ENCODE measurements at regions not wholly inside any gene's neighbourhood (a gene's known extent, or its start where the extent isn't known, plus 50 kb on each side); places are given as distances from the start of the nearest gene placed in this dataset.

DNA sequence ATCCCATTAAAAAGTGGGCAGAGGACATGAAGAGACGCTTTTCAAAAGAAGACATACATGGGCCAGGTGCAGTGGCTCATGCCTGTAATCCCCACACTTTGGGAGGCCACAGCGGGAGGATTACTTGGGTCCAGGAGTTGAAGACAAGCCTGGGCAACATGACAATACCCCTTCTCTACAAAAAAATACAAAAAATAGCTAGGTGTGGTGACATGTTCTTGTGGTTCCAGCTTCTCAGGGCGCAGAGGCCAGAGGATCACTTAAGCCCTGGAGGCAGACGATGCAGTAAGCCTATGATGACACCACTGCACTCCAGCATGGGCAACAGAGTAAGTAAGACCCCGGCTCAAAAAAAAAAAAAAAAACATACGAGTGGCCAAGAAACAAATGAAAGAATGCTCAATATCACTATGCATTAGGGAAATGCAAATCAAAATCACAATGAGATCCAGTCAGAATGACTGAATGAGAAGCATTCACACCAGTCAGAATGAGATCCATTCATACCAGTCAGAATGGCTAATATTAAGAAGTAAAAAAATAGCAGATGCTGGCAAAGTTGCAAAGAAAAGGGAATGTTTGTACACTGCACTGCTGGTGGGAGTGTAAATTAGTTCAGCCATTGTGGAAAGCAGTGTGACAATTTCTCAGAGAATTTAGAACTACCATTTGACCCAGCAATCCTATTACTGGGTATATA, 550.2 kb upstream of the SLC39A10 start:
- Mint-ChIP-seq H3K9me3 (ENCODE audit: unreplicated experiment) (no peaks in the 10 kb centered on the region), H3K4me3 (ENCODE audit: unreplicated experiment) (no peak overlapping the region), H3K36me3 (ENCODE audit: insufficient read depth, unreplicated experiment) (no peaks in the 10 kb centered on the region), H3K27ac (ENCODE audit: unreplicated experiment) (no peak overlapping the region), H3K4me1 (ENCODE audit: low read depth, unreplicated experiment) (no peaks in the 10 kb centered on the region), H3K27me3 (ENCODE audit: insufficient read depth, unreplicated experiment) (no peaks in the 10 kb centered on the region)
- TF ChIP-seq, protein P1, sequence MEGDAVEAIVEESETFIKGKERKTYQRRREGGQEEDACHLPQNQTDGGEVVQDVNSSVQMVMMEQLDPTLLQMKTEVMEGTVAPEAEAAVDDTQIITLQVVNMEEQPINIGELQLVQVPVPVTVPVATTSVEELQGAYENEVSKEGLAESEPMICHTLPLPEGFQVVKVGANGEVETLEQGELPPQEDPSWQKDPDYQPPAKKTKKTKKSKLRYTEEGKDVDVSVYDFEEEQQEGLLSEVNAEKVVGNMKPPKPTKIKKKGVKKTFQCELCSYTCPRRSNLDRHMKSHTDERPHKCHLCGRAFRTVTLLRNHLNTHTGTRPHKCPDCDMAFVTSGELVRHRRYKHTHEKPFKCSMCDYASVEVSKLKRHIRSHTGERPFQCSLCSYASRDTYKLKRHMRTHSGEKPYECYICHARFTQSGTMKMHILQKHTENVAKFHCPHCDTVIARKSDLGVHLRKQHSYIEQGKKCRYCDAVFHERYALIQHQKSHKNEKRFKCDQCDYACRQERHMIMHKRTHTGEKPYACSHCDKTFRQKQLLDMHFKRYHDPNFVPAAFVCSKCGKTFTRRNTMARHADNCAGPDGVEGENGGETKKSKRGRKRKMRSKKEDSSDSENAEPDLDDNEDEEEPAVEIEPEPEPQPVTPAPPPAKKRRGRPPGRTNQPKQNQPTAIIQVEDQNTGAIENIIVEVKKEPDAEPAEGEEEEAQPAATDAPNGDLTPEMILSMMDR (IDR thresholded peaks at IDR 0.05; ENCODE audit: insufficient read depth in 1 of 2, low read depth in 1 of 2, low read length in 1 of 2, severe bottlenecking in 1 of 2, unreplicated experiment in 1 of 2): no peak
- ChIA-PET POLR2A (no interaction called here), CTCF (no interaction called here)
- intact Hi-C loops (cut with micrococcal nuclease; ENCODE audit: unreplicated experiment): no loop called here
- no peaks in the 10 kb centered on the region for H3K9me3 ChIP-seq
- H3K36me3 ChIP-seq (ENCODE audit: control insufficient read depth, insufficient read depth, low read length): no peaks in the 10 kb centered on the region
- H3K4me3 ChIP-seq (ENCODE audit: low read depth, low read length): no peak overlapping the region
- DNase-seq: no peak
- H3K27me3 ChIP-seq (replicated peaks; ENCODE audit: control insufficient read depth, insufficient read depth, low read length): no peaks in the 10 kb centered on the region
- no TSS peak for BruUV-seq (replicated peaks)
- H3K4me1 ChIP-seq: no peaks in the 10 kb centered on the region

DNA sequence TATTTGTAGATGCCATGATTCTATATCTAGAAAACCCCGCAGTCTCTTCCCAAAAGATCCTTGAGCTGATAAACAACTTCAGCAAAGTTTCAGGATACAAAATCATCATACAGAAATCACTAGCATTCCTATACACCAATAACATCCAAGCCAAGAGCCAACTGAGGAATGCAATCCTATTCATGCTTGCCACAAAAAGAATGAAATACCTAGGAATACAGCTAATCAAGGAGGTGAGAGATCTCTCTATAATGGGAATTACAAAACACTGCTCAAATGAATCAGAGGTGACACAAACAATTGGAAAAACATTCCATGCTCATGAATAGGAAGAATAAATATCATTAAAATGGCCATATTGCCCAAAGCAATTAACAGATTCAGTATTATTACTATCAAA, 551.4 kb upstream of the SLC39A10 start:
- POLR2A ChIA-PET: no interaction called here
- Mint-ChIP-seq H3K27ac (ENCODE audit: unreplicated experiment) (no peak overlapping the region), H3K36me3 (ENCODE audit: insufficient read depth, unreplicated experiment) (no peaks in the 10 kb centered on the region), H3K4me1 (ENCODE audit: low read depth, unreplicated experiment) (no peaks in the 10 kb centered on the region), H3K4me3 (ENCODE audit: unreplicated experiment) (no peak overlapping the region), H3K27me3 (ENCODE audit: insufficient read depth, unreplicated experiment) (no peaks in the 10 kb centered on the region), H3K9me3 (ENCODE audit: unreplicated experiment) (no peaks in the 10 kb centered on the region)
- DNase-seq: no peak
- H3K36me3 ChIP-seq (ENCODE audit: control insufficient read depth, insufficient read depth, low read length): no peaks in the 10 kb centered on the region
- H3K27me3 ChIP-seq (replicated peaks; ENCODE audit: control insufficient read depth, insufficient read depth, low read length): no peaks in the 10 kb centered on the region
- no peaks in the 10 kb centered on the region for H3K9me3 ChIP-seq
- CTCF ChIA-PET: no interaction called here
- no peak overlapping the region for H3K4me3 ChIP-seq (ENCODE audit: low read depth, low read length)
- no TSS peak for BruUV-seq (replicated peaks)
- intact Hi-C loops (cut with micrococcal nuclease; ENCODE audit: unreplicated experiment): no loop called here
- TF ChIP-seq, protein P1 (IDR thresholded peaks at IDR 0.05; ENCODE audit: insufficient read depth in 1 of 2, low read depth in 1 of 2, low read length in 1 of 2, severe bottlenecking in 1 of 2, unreplicated experiment in 1 of 2): no peak
- no peaks in the 10 kb centered on the region for H3K4me1 ChIP-seq

DNA sequence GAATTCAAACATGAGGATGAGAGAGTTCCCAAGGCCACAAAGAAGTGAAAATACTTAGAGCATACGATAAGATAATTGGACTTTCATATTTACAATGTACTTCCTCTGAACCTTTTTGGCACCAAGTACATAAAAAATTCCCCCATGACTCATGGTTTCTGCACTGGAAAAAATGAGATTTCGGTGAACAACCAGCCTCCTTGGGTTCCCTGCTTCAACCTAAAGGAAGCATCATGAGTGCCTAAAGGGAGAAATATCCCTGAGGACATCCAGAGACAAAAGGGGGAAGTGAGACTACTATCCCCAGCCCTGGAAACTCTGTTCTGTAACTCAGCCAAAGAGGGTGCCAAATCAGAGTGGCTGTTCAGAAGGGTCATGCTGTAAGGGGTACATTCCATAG, 562.7 kb upstream of the SLC39A10 start:
- H3K27ac Mint-ChIP-seq (ENCODE audit: unreplicated experiment): no peak overlapping the region
- TF ChIP-seq, protein P1 (IDR thresholded peaks at IDR 0.05; ENCODE audit: insufficient read depth in 1 of 2, low read depth in 1 of 2, low read length in 1 of 2, severe bottlenecking in 1 of 2, unreplicated experiment in 1 of 2): no peak

More for the DNA sequence above, 562.7 kb upstream of the SLC39A10 start:
- intact Hi-C loops (cut with micrococcal nuclease; ENCODE audit: unreplicated experiment): loop anchor here (5.0 kb wide), 1 partner anchor 223 kb away; no protein-coding TSS in a partner anchor
- H3K4me1 ChIP-seq: no peaks in the 10 kb centered on the region
- H3K27me3 ChIP-seq (replicated peaks; ENCODE audit: control insufficient read depth, insufficient read depth, low read length): no peaks in the 10 kb centered on the region
- no peak overlapping the region for H3K4me3 ChIP-seq (ENCODE audit: low read depth, low read length)
- H3K36me3 ChIP-seq (ENCODE audit: control insufficient read depth, insufficient read depth, low read length): no peaks in the 10 kb centered on the region
- no TSS peak for BruUV-seq (replicated peaks)
- Mint-ChIP-seq H3K9me3 (ENCODE audit: unreplicated experiment) (no peaks in the 10 kb centered on the region), H3K4me1 (ENCODE audit: low read depth, unreplicated experiment) (no peaks in the 10 kb centered on the region), H3K4me3 (ENCODE audit: unreplicated experiment) (no peak overlapping the region), H3K36me3 (ENCODE audit: insufficient read depth, unreplicated experiment) (no peaks in the 10 kb centered on the region), H3K27me3 (ENCODE audit: insufficient read depth, unreplicated experiment) (no peaks in the 10 kb centered on the region)
- POLR2A ChIA-PET: no interaction called here
- CTCF ChIA-PET: no interaction called here
- H3K9me3 ChIP-seq: no peaks in the 10 kb centered on the region
- DNase-seq: no peak
